ENCODE measurements at regions not wholly inside any gene's neighbourhood (a gene's known extent, or its start where the extent isn't known, plus 50 kb on each side); places are given as distances from the start of the nearest gene placed in this dataset.

- no peak for TF ChIP-seq ZNF232 (CRISPR knock-in tag; IDR thresholded peaks at IDR 0.05; ENCODE audit: borderline replicate concordance)
- TF ChIP-seq HNRNPUL1 (IDR thresholded peaks at IDR 0.05; ENCODE audit: low read depth, low read length) = no peak
- TF ChIP-seq MIXL1 (CRISPR knock-in tag; IDR thresholded peaks at IDR 0.05) = no peak
- TF ChIP-seq FOSL1 (CRISPR knock-in tag; IDR thresholded peaks at IDR 0.05; ENCODE audit: borderline replicate concordance) = no peak
Observed at GRCh38 chr5:128630121-128630520, 92.1 kb upstream of the FBN2 start.

All from HepG2 (cell line).